ENCODE measurements at regions not wholly inside any gene's neighbourhood (a gene's known extent, or its start where the extent isn't known, plus 50 kb on each side); places are given as distances from the start of the nearest gene placed in this dataset.

GRCh38 chr5:10168254-10168653 is 81.4 kb downstream of the ATPSCKMT start:
- no peak for ATAC-seq (ENCODE audit: low read depth)
- no peak overlapping the region for H3K23ac ChIP-seq (ENCODE audit: low read depth, low read length)
- H3K9me3 ChIP-seq (ENCODE audit: control insufficient read depth, insufficient read depth, low read length) = peaks cover 7% of the 10 kb centered on the region

More at GRCh38 chr5:10168254-10168653, 81.4 kb downstream of the ATPSCKMT start:
- Histone ChIP-seq H4K20me1 (ENCODE audit: insufficient read depth, low read length) (no peaks in the 10 kb centered on the region), H3K4ac (ENCODE audit: low read depth, low read length) (no peak overlapping the region), H4K5ac (ENCODE audit: low read depth, low read length) (no peak overlapping the region), H2BK5ac (ENCODE audit: low read depth, low read length, poor library complexity, severe bottlenecking) (no peak overlapping the region), H2BK20ac (ENCODE audit: low read depth, low read length) (no peak overlapping the region), H3K14ac (replicated peaks; ENCODE audit: low read depth, low read length) (no peak overlapping the region), H3K18ac (ENCODE audit: low read depth, low read length) (no peak overlapping the region), H4K91ac (ENCODE audit: insufficient read depth, low read depth, low read length) (no peak overlapping the region), H2AFZ (replicated peaks; ENCODE audit: low read length, poor library complexity) (peak overlapping the region; percentile 6), H3K56ac (ENCODE audit: extremely low read depth, insufficient read depth, low read length) (no peak overlapping the region), H4K8ac (ENCODE audit: low read depth in 2 of 2, low read length in 2 of 2) (no peak overlapping the region), H3K9me1 (ENCODE audit: insufficient read depth, low read length) (no peaks in the 10 kb centered on the region), H3K4me1 (ENCODE audit: control insufficient read depth, insufficient read depth, low read length) (no peaks in the 10 kb centered on the region), H3K9ac (ENCODE audit: low read depth, low read length) (no peak overlapping the region), H2AK5ac (ENCODE audit: low read depth, low read length) (no peak overlapping the region), H3K4me3 (ENCODE audit: insufficient read depth, low read depth, low read length) (no peak overlapping the region), H2BK120ac (ENCODE audit: low read depth, low read length) (no peak overlapping the region), H3K36me3 (ENCODE audit: control insufficient read depth, insufficient read depth, low read length) (no peaks in the 10 kb centered on the region), H3K79me1 (ENCODE audit: low read depth in 1 of 2, low read length in 2 of 2) (no peaks in the 10 kb centered on the region), H2AK9ac (replicated peaks; ENCODE audit: low read depth, low read length, poor library complexity) (no peak overlapping the region), H3K27me3 (ENCODE audit: control insufficient read depth, insufficient read depth, low read length) (no peaks in the 10 kb centered on the region), H3K4me2 (ENCODE audit: low read depth, low read length) (no peak overlapping the region), H2BK15ac (ENCODE audit: low read depth, low read length) (no peak overlapping the region), H3K27ac (ENCODE audit: insufficient read depth, low read length) (no peak overlapping the region)
- ChIA-PET CTCF (interaction anchor here (1.0 kb wide), 1 partner anchor 57 kb away, joined by 3 read pairs; no protein-coding TSS in a partner anchor), POLR2A (ENCODE audit: unreplicated experiment) (no interaction called here)
- no peak for DNase-seq
- BruUV-seq (replicated peaks) = no TSS peak
- dilution Hi-C loops (cut with HindIII; ENCODE audit: low sequenced_read_pairs, unreplicated experiment) = no loop called here
- intact Hi-C loops (cut with micrococcal nuclease) = no loop called here
- in situ Hi-C loops (cut with MboI; ENCODE audit: low sequenced_read_pairs) = no loop called here
- TF ChIP-seq USF2 (IDR thresholded peaks at IDR 0.05; ENCODE audit: low read depth, low read length) (no peak), SMC3 (IDR thresholded peaks at IDR 0.05; ENCODE audit: low read depth, low read length) (no peak), CHD1 (IDR thresholded peaks at IDR 0.05; ENCODE audit: low read depth, low read length) (no peak), MXI1 (IDR thresholded peaks at IDR 0.05; ENCODE audit: borderline replicate concordance, low read depth, low read length) (no peak), NFE2L2 (IDR thresholded peaks at IDR 0.05; ENCODE audit: low read depth, low read length) (no peak), POLR2A (IDR thresholded peaks at IDR 0.05; ENCODE audit: low read depth, low read length) (no peak)
- TF ChIP-seq, protein P1, sequence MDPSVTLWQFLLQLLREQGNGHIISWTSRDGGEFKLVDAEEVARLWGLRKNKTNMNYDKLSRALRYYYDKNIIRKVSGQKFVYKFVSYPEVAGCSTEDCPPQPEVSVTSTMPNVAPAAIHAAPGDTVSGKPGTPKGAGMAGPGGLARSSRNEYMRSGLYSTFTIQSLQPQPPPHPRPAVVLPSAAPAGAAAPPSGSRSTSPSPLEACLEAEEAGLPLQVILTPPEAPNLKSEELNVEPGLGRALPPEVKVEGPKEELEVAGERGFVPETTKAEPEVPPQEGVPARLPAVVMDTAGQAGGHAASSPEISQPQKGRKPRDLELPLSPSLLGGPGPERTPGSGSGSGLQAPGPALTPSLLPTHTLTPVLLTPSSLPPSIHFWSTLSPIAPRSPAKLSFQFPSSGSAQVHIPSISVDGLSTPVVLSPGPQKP (IDR thresholded peaks at IDR 0.05; ENCODE audit: borderline replicate concordance, low read depth, low read length) = no peak
- WGBS, 2 experiments (ENCODE audit: extremely low coverage in 2 of 2, insufficient read length in 1 of 2) = no CpG with 5 or more reads among the region's 8 CpGs

Data from IMR-90 (cell line).